ENCODE measurements at regions not wholly inside any gene's neighbourhood (a gene's known extent, or its start where the extent isn't known, plus 50 kb on each side); places are given as distances from the start of the nearest gene placed in this dataset.
"Not testable (repeated sequence)": the region's sequence is repeated elsewhere in the genome, so short reads cannot be mapped to it uniquely, and the experiment has no call there.

- DNase-seq = no peak
Measured at GRCh38 chr2:13474538-13474937, 757.8 kb downstream of the TRIB2 start.

- DNase-seq = no peak
Measured at GRCh38 chr2:13480057-13480456, 763.3 kb downstream of the TRIB2 start.

GRCh38 chr2:13481201-13481600 is 764.5 kb downstream of the TRIB2 start:
- no peak for DNase-seq

GRCh38 chr2:13485256-13485655 is 768.5 kb downstream of the TRIB2 start:
- DNase-seq = no peak

GRCh38 chr2:13488965-13489364 is 772.2 kb downstream of the TRIB2 start:
- no peak for DNase-seq

- no peak for DNase-seq
Measured at GRCh38 chr2:13492262-13492661, 775.5 kb downstream of the TRIB2 start.

- no peak for DNase-seq
Measured at GRCh38 chr2:13495051-13495450, 778.3 kb downstream of the TRIB2 start.

GRCh38 chr2:13504808-13505207 is 788.1 kb downstream of the TRIB2 start:
- no peak for DNase-seq

GRCh38 chr2:13508671-13509070 is 791.9 kb downstream of the TRIB2 start:
- DNase-seq = no peak

GRCh38 chr2:13515254-13515653 is 798.5 kb downstream of the TRIB2 start:
- DNase-seq = no peak

- DNase-seq = no peak
Measured at GRCh38 chr2:13522096-13522495, 805.4 kb downstream of the TRIB2 start.

GRCh38 chr2:13522917-13523821 is 806.4 kb downstream of the TRIB2 start:
- no peak for DNase-seq

GRCh38 chr2:13524492-13524891 is 807.8 kb downstream of the TRIB2 start:
- DNase-seq = no peak

- DNase-seq = not testable (repeated sequence)
Measured at GRCh38 chr2:13531735-13532410, 815.1 kb downstream of the TRIB2 start.

- not testable (repeated sequence) for DNase-seq
Measured at GRCh38 chr2:13532781-13533523, 816.2 kb downstream of the TRIB2 start.

GRCh38 chr2:13533524-13533922 is 816.8 kb downstream of the TRIB2 start:
- no peak for DNase-seq

GRCh38 chr2:13536941-13537340 is 820.2 kb downstream of the TRIB2 start:
- no peak for DNase-seq

GRCh38 chr2:13537771-13538349 is 821.1 kb downstream of the TRIB2 start:
- no peak for DNase-seq

GRCh38 chr2:13539296-13539695 is 822.6 kb downstream of the TRIB2 start:
- DNase-seq = no peak

GRCh38 chr2:13542061-13542460 is 825.3 kb downstream of the TRIB2 start:
- DNase-seq = no peak

GRCh38 chr2:13542642-13543041 is 825.9 kb downstream of the TRIB2 start:
- DNase-seq = no peak

GRCh38 chr2:13543550-13543949 is 826.8 kb downstream of the TRIB2 start:
- no peak for DNase-seq

- no peak for DNase-seq
Measured at GRCh38 chr2:13545320-13545719, 828.6 kb downstream of the TRIB2 start.
